PC-3 (cell line): ENCODE measurements at regions not wholly inside any gene's neighbourhood (a gene's known extent, or its start where the extent isn't known, plus 50 kb on each side); places are given as distances from the start of the nearest gene placed in this dataset.

Experiments
- ATAC-seq: fragments of 200-7000 bp; cut with Tn5 transposase; 2 replicates; pipeline ENCODE4 v1.9.1; 2020; ENCODE audit warnings: mild to moderate bottlenecking, moderate library complexity
- BruUV-seq: library from RNA; stranded (reverse); fragments of 400-500 nt; replicated peaks from 2 replicates; lab custom pipeline; 2021; lab: Mats Ljungman, UMichigan
- CTCF ChIA-PET: fragments of 300-600 bp; sonication (Branson Sonifier 250); formaldehyde crosslinking; loops from one replicate; lab custom pipeline; 2022; ENCODE audit warnings: antibody characterized with exemption; lab: Charles Lee
- POLR2A ChIA-PET: fragments of 300-600 bp; sonication (Branson Sonifier 250); formaldehyde crosslinking; loops from one replicate; lab custom pipeline; 2022; ENCODE audit warnings: antibody characterized with exemption; ENCODE audit not compliant: unreplicated experiment; lab: Charles Lee
- DNase-seq: peaks from one replicate; pipeline ENCODE4 v3.0.0-alpha.2; 2015
- H2AFZ ChIP-seq: fragments of 300-600 bp; sonication (generic); 2 replicates; pipeline ENCODE4 v1.6.0; 2016; ENCODE audit warnings: antibody characterized with exemption, low read length
- H3F3A ChIP-seq: fragments of 300-600 bp; sonication (generic); one replicate; pipeline ENCODE4 v1.6.0; 2017; ENCODE audit warnings: antibody characterized with exemption, low read length, control low read depth, mild to moderate bottlenecking; ENCODE audit not compliant: unreplicated experiment
- H3K27ac ChIP-seq: fragments of 300-600 bp; sonication (generic); 2 replicates; pipeline ENCODE4 v1.5.1; 2016; ENCODE audit warnings: mild to moderate bottlenecking, low read length
- H3K27me3 ChIP-seq: fragments of 300-600 bp; sonication (generic); 2 replicates; pipeline ENCODE4 v1.6.1; 2016; ENCODE audit warnings: low read length, mixed read lengths
- H3K36me3 ChIP-seq: fragments of 300-600 bp; sonication (generic); 2 replicates; pipeline ENCODE4 v1.6.1; 2016; ENCODE audit warnings: low read depth, mixed run types, low read length, mixed read lengths
- H3K4me1 ChIP-seq: fragments of 300-600 bp; sonication (generic); 2 replicates; pipeline ENCODE4 v1.5.1; 2016; ENCODE audit warnings: low read length; ENCODE audit not compliant: insufficient read depth
- H3K4me2 ChIP-seq: fragments of 300-600 bp; sonication (generic); 2 replicates; pipeline ENCODE4 v1.6.0; 2016; ENCODE audit warnings: low read length
- H3K4me3 ChIP-seq: fragments of 300-600 bp; sonication (generic); 2 replicates; pipeline ENCODE4 v1.5.1; 2016; ENCODE audit warnings: mild to moderate bottlenecking, low read length, mixed read lengths
- H3K79me2 ChIP-seq: fragments of 300-600 bp; sonication (generic); 2 replicates; pipeline ENCODE4 v1.6.1; 2017; ENCODE audit warnings: low read length, mixed read lengths
- H3K9ac ChIP-seq: fragments of 300-600 bp; sonication (generic); 2 replicates; pipeline ENCODE4 v1.6.0; 2016; ENCODE audit warnings: mild to moderate bottlenecking, low read length
- H3K9me2 ChIP-seq: fragments of 300-600 bp; sonication (generic); replicated peaks from 2 replicates; pipeline ENCODE4 v1.6.1; 2016; ENCODE audit warnings: mixed run types, low read length, mixed read lengths
- H3K9me3 ChIP-seq: fragments of 300-600 bp; sonication (generic); 2 replicates; pipeline ENCODE4 v1.6.1; 2016; ENCODE audit warnings: low read length, mixed read lengths
- H4K20me1 ChIP-seq: fragments of 300-600 bp; sonication (generic); 2 replicates; pipeline ENCODE4 v1.6.1; 2016; ENCODE audit warnings: low read length, mixed read lengths
- EZH2 ChIP-seq: fragments of 300-600 bp; sonication (generic); IDR thresholded peaks from one replicate; pipeline ENCODE4 v1.6.1; 2017; ENCODE audit warnings: antibody characterized with exemption, mild to moderate bottlenecking, low read length; ENCODE audit not compliant: unreplicated experiment
- EZH2phosphoT487 ChIP-seq: fragments of 300-600 bp; sonication (generic); IDR thresholded peaks from 2 replicates; pipeline ENCODE4 v1.6.1; 2018; ENCODE audit warnings: mild to moderate bottlenecking, antibody characterized with exemption, low read length, borderline replicate concordance
- intact Hi-C: fragments of 100-400 bp; cut with micrococcal nuclease; formaldehyde crosslinking; loops from 2 replicates; pipeline ENCODE4 v1.9.0; 2023
- TF ChIP-seq, protein P1 (sequence below): fragments of 300-600 bp; sonication (generic); conservative IDR thresholded peaks from 2 replicates; pipeline ENCODE4 v1.5.1; 2017; ENCODE audit warnings: antibody characterized with exemption, low read depth, mild to moderate bottlenecking, low read length

- ChIA-PET POLR2A (no interaction called here), CTCF (no interaction called here)
- Histone ChIP-seq H3K79me2 (no peaks in the 10 kb centered on the region), H3K9ac (no peak overlapping the region), H3K27me3 (no peaks in the 10 kb centered on the region), H3K4me1 (0 out of 2 replicates have a peak, but pooled peaks cover under 1% of the 10 kb centered on the region), H3K4me3 (no peak overlapping the region), H3K4me2 (no peak overlapping the region), H3K36me3 (no peaks in the 10 kb centered on the region), H4K20me1 (no peaks in the 10 kb centered on the region), H3K9me2 (no peaks in the 10 kb centered on the region), H3K27ac (no peak overlapping the region), H3F3A (no peaks in the 10 kb centered on the region), H2AFZ (no peak overlapping the region), H3K9me3 (no peaks in the 10 kb centered on the region)
- BruUV-seq: no TSS peak
- no peak for ATAC-seq
- intact Hi-C loops: no loop called here
- TF ChIP-seq EZH2phosphoT487: no peak
- no peak for TF ChIP-seq EZH2
- TF ChIP-seq, protein P1, sequence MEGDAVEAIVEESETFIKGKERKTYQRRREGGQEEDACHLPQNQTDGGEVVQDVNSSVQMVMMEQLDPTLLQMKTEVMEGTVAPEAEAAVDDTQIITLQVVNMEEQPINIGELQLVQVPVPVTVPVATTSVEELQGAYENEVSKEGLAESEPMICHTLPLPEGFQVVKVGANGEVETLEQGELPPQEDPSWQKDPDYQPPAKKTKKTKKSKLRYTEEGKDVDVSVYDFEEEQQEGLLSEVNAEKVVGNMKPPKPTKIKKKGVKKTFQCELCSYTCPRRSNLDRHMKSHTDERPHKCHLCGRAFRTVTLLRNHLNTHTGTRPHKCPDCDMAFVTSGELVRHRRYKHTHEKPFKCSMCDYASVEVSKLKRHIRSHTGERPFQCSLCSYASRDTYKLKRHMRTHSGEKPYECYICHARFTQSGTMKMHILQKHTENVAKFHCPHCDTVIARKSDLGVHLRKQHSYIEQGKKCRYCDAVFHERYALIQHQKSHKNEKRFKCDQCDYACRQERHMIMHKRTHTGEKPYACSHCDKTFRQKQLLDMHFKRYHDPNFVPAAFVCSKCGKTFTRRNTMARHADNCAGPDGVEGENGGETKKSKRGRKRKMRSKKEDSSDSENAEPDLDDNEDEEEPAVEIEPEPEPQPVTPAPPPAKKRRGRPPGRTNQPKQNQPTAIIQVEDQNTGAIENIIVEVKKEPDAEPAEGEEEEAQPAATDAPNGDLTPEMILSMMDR: no peak
- DNase-seq: no peak
Measured at GRCh38 chr10:123257904-123258456, 103.8 kb downstream of the BUB3 start.

DNA sequence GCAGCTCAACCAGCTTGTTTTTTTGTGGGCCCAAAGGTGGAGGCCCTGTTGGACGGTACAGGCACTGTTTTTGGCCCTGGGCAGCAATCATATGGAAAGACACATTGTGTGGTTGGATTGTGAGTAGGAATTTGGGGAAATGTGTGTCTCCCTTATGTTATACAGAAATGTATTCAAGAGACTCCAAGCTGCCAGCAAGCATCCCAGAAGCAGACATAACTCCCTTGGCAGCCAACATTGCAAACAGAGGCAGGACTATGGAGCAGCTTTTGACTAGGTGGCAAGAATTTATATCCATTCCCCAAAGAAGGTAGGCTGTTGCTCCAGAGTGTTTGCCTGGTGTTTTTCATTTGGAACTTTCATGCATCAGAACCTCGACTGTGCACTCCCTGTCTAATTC lies 104.9 kb downstream of the BUB3 start:
- POLR2A ChIA-PET: no interaction called here
- TF ChIP-seq, protein P1: no peak
- TF ChIP-seq EZH2 (no peak), EZH2phosphoT487 (no peak)
- no peaks in the 10 kb centered on the region for H3K4me1 ChIP-seq
- no peaks in the 10 kb centered on the region for H3F3A ChIP-seq
- no peaks in the 10 kb centered on the region for H3K9me2 ChIP-seq
- BruUV-seq: no TSS peak
- no peak for ATAC-seq
- H3K4me2 ChIP-seq: no peak overlapping the region
- H3K9ac ChIP-seq: no peak overlapping the region
- H3K79me2 ChIP-seq: no peaks in the 10 kb centered on the region
- no peaks in the 10 kb centered on the region for H4K20me1 ChIP-seq
- no peaks in the 10 kb centered on the region for H3K27me3 ChIP-seq
- intact Hi-C loops: no loop called here
- H2AFZ ChIP-seq: no peak overlapping the region
- no peak overlapping the region for H3K4me3 ChIP-seq
- no peaks in the 10 kb centered on the region for H3K9me3 ChIP-seq
- no peak for DNase-seq
- CTCF ChIA-PET: no interaction called here
- no peaks in the 10 kb centered on the region for H3K36me3 ChIP-seq
- no peak overlapping the region for H3K27ac ChIP-seq

GRCh38 chr10:123259791-123260190 lies 105.6 kb downstream of the BUB3 start:
- H3K9ac ChIP-seq: no peak overlapping the region
- no peak overlapping the region for H3K27ac ChIP-seq
- no peak overlapping the region for H3K4me2 ChIP-seq
- H3K4me1 ChIP-seq: no peaks in the 10 kb centered on the region
- no peaks in the 10 kb centered on the region for H3K36me3 ChIP-seq
- intact Hi-C loops: no loop called here
- DNase-seq (no peak), ATAC-seq (no peak)
- H3K79me2 ChIP-seq: no peaks in the 10 kb centered on the region
- no TSS peak for BruUV-seq
- ChIA-PET POLR2A (no interaction called here), CTCF (no interaction called here)
- no peaks in the 10 kb centered on the region for H3K9me3 ChIP-seq
- no peaks in the 10 kb centered on the region for H4K20me1 ChIP-seq
- H3K9me2 ChIP-seq: no peaks in the 10 kb centered on the region
- H3F3A ChIP-seq: no peaks in the 10 kb centered on the region
- no peaks in the 10 kb centered on the region for H3K27me3 ChIP-seq
- no peak overlapping the region for H3K4me3 ChIP-seq
- TF ChIP-seq EZH2: no peak
- TF ChIP-seq, protein P1: no peak
- no peak for TF ChIP-seq EZH2phosphoT487
- H2AFZ ChIP-seq: no peak overlapping the region
